Neuronal stem cell (in vitro differentiated cells): ENCODE measurements at regions not wholly inside any gene's neighbourhood (a gene's known extent, or its start where the extent isn't known, plus 50 kb on each side); places are given as distances from the start of the nearest gene placed in this dataset.

Experiments used
- DNase-seq: peaks from one replicate; pipeline ENCODE4 v3.0.0-alpha.2; 2013; ENCODE audit warnings: low spot score
- H2AFZ ChIP-seq: one replicate; pipeline ENCODE4 v1.6.1; 2013; ENCODE audit warnings: mild to moderate bottlenecking, low read length, inconsistent platforms
- H2AK5ac ChIP-seq: 2 replicates; pipeline ENCODE4 v1.6.1; 2013; ENCODE audit warnings: low read depth, mild to moderate bottlenecking, inconsistent platforms, low read length, moderate library complexity, mixed read lengths
- H2BK120ac ChIP-seq: 2 replicates; pipeline ENCODE4 v1.6.1; 2013; ENCODE audit warnings: low read depth, mild to moderate bottlenecking, inconsistent platforms, low read length, moderate library complexity, mixed read lengths
- H2BK12ac ChIP-seq: one replicate; pipeline ENCODE4 v1.6.1; 2013; ENCODE audit warnings: low read length, inconsistent platforms
- H2BK15ac ChIP-seq: 2 replicates; pipeline ENCODE4 v1.6.1; 2013; ENCODE audit warnings: mild to moderate bottlenecking, low read length, inconsistent platforms, mixed read lengths
- H2BK5ac ChIP-seq: one replicate; pipeline ENCODE4 v1.6.1; 2013; ENCODE audit warnings: inconsistent platforms, mild to moderate bottlenecking, low read length, moderate library complexity
- H3K14ac ChIP-seq: one replicate; pipeline ENCODE4 v1.6.1; 2013; ENCODE audit warnings: low read length, inconsistent platforms
- H3K18ac ChIP-seq: 2 replicates; pipeline ENCODE4 v1.6.1; 2013; ENCODE audit warnings: low read length, inconsistent platforms
- H3K23ac ChIP-seq: 2 replicates; pipeline ENCODE4 v1.6.1; 2013; ENCODE audit warnings: low read depth, mild to moderate bottlenecking, mixed read lengths, low read length, inconsistent platforms; ENCODE audit not compliant: poor library complexity
- H3K27ac ChIP-seq: replicated peaks from 3 replicates; pipeline ENCODE4 v1.5.1; 2013; ENCODE audit warnings: low read length, inconsistent platforms
- H3K27me3 ChIP-seq, 3 experiments: 2 replicates each; pipeline ENCODE4 v1.6.1; 2013; ENCODE audit warnings: low read length in 3 of 3, mild to moderate bottlenecking in 2 of 3, inconsistent platforms in 1 of 3, low read depth in 1 of 3, mixed read lengths in 1 of 3, moderate library complexity in 1 of 3; ENCODE audit not compliant: control insufficient read depth in 3 of 3, insufficient read depth in 3 of 3
- H3K36me3 ChIP-seq, 2 donors: replicated peaks in 1 of 2; 2 replicates each; pipeline ENCODE4 v1.6.1; 2013; ENCODE audit warnings: low read length in 2 of 2; ENCODE audit not compliant: control insufficient read depth in 2 of 2, insufficient read depth in 2 of 2
- H3K4ac ChIP-seq: 2 replicates; pipeline ENCODE4 v1.6.1; 2013; ENCODE audit warnings: inconsistent platforms, mild to moderate bottlenecking, low read length, moderate library complexity
- H3K4me1 ChIP-seq, 2 donors: 1 replicate in 1 of 2; 2 replicates in 1 of 2; pipeline ENCODE4 v1.6.1; 2013; ENCODE audit warnings: low read length in 2 of 2, low read depth in 1 of 2; ENCODE audit not compliant: control insufficient read depth in 2 of 2, insufficient read depth in 1 of 2
- H3K4me2 ChIP-seq: one replicate; pipeline ENCODE4 v1.6.1; 2013; ENCODE audit warnings: mild to moderate bottlenecking, low read length, inconsistent platforms; ENCODE audit not compliant: insufficient read depth, poor library complexity, severe bottlenecking
- H3K4me3 ChIP-seq, 2 donors: 2 replicates each; pipeline ENCODE4 v1.5.1; 2013; ENCODE audit warnings: low read length in 2 of 2, mild to moderate bottlenecking in 2 of 2, inconsistent platforms in 1 of 2, moderate library complexity in 1 of 2
- H3K79me1 ChIP-seq: one replicate; pipeline ENCODE4 v1.6.1; 2013; ENCODE audit warnings: low read depth, mild to moderate bottlenecking, inconsistent platforms, low read length, moderate library complexity
- H3K9ac ChIP-seq: one replicate; pipeline ENCODE4 v1.6.1; 2013; ENCODE audit warnings: mild to moderate bottlenecking, low read depth, low read length, inconsistent platforms; ENCODE audit not compliant: poor library complexity
- H3K9me3 ChIP-seq, 2 donors: replicated peaks in 1 of 2; 2 replicates each; pipeline versions ENCODE3 to v1.6.1; 2013; ENCODE audit warnings: low read length in 2 of 2, mild to moderate bottlenecking in 2 of 2, inconsistent platforms in 1 of 2, low read depth in 1 of 2, mixed read lengths in 1 of 2, moderate library complexity in 1 of 2; ENCODE audit not compliant: control insufficient read depth in 2 of 2, insufficient read depth in 1 of 2
- H4K8ac ChIP-seq: one replicate; pipeline ENCODE4 v1.6.1; 2013; ENCODE audit warnings: low read depth, mild to moderate bottlenecking, inconsistent platforms, low read length, moderate library complexity
- H4K91ac ChIP-seq: one replicate; pipeline ENCODE4 v1.6.1; 2013; ENCODE audit warnings: low read length, low read depth, mild to moderate bottlenecking, inconsistent platforms; ENCODE audit not compliant: poor library complexity
- WGBS, 2 donors: extraction: QIAGEN DNeasy Blood & Tissue Kit; methylation state at CpG; one replicate each; pipeline ENCODE4 v1.1.7; 2013; ENCODE audit warnings: missing lambda C conversion rate in 2 of 2, mixed read lengths in 1 of 2; ENCODE audit not compliant: insufficient read length in 2 of 2, insufficient replicate concordance in 1 of 2; ENCODE audit errors: extremely low coverage in 2 of 2; 5-methylcytosine and 5-hydroxymethylcytosine counted together

DNA sequence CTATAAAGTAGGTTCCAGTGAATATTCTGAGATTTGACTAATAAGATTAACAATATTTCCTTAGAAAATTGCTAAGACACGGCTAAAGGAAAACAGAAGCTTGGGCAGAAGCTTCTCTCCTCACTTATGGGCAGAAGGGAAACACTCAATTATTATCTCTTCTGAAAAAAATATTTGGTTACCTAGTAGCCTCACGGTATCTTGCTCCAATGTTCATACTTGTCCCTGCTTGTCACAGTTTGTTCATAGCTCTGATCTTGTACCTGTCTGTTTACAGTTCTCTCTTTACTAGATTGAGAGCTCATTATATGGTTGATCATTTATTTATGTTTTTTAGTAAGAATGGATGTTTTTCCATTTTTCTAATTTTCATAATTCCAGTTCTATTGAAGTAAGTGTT, 458.0 kb upstream of the ATP2B1 start:
- no peak overlapping the region for H3K14ac ChIP-seq
- no CpG with 5 or more reads among the region's 2 CpGs for WGBS, 2 donors

DNA sequence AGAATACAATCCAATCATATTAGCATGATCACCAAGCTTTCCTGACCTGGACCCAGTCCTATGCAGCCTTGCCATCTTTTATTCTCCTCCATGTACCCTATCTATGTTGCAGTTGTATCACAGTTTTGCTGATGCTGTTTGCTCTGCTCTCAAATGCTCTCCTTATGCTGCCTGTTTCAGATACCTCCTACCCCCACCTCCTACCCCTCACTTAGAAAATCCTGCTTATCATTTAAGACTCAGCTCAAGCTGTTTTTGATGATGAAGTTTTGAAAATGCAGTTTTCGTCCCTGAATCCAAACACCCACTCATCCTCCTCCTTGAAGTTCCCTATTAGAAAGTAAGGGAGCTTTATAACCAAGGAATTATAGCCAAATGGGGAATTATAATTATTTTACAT, 457.4 kb upstream of the ATP2B1 start:
- Histone ChIP-seq H4K8ac (no peak overlapping the region), H3K18ac (no peak overlapping the region), H3K4me1 (peaks cover 0 to 2% of the 10 kb centered on the region in 2 donors), H2AFZ (no peak overlapping the region), H3K4me2 (no peak overlapping the region), H3K36me3 (no peaks in the 10 kb centered on the region), H4K91ac (no peak overlapping the region), H3K14ac (no peak overlapping the region), H3K79me1 (no peaks in the 10 kb centered on the region), H3K27me3 (no peaks in the 10 kb centered on the region), H3K9ac (no peak overlapping the region), H2BK120ac (no peak overlapping the region), H2AK5ac (no peak overlapping the region), H2BK12ac (no peak overlapping the region), H3K4me3 (no peak overlapping the region), H3K9me3 (no peaks in the 10 kb centered on the region), H3K27ac (no peak overlapping the region), H2BK15ac (no peak overlapping the region), H3K23ac (no peak overlapping the region), H3K4ac (no peak overlapping the region), H2BK5ac (no peak overlapping the region)
- WGBS, 2 donors: no CpG with 5 or more reads among the region's 1 CpG
- no peak for DNase-seq

More for the DNA sequence above, 458.0 kb upstream of the ATP2B1 start:
- Histone ChIP-seq H3K36me3 (no peaks in the 10 kb centered on the region), H2BK12ac (no peak overlapping the region), H2BK15ac (no peak overlapping the region), H4K8ac (no peak overlapping the region), H3K4me1 (peaks cover 0 to 2% of the 10 kb centered on the region in 2 donors), H3K79me1 (no peaks in the 10 kb centered on the region), H3K18ac (no peak overlapping the region), H2BK120ac (no peak overlapping the region), H2AFZ (no peak overlapping the region), H2BK5ac (no peak overlapping the region), H4K91ac (no peak overlapping the region), H2AK5ac (no peak overlapping the region), H3K27ac (no peak overlapping the region), H3K27me3 (no peaks in the 10 kb centered on the region), H3K23ac (no peak overlapping the region), H3K9ac (no peak overlapping the region), H3K4me3 (no peak overlapping the region), H3K4me2 (no peak overlapping the region), H3K4ac (no peak overlapping the region), H3K9me3 (no peaks in the 10 kb centered on the region)
- no peak for DNase-seq

DNA sequence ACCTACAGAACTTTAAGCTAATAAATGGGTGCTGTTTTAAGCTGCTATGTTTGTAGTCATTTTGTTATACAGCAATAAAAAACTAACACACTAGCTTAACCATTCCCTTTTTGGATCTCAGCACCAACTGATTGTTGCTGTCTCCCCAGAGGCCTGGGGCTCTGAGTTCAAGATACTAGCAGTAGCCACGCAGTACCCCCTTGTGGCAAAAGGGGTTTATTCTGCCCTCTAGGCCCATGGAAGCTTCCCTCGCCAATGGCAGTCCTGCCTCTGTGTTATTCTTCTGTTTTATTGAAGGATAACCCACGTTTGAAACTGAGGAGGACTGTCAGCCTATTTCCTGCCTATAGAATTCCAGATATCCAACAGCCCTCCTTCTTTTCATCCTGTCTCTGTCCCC, 455.3 kb upstream of the ATP2B1 start:
- Histone ChIP-seq H3K14ac (no peak overlapping the region), H2AFZ (no peak overlapping the region), H3K36me3 (no peaks in the 10 kb centered on the region), H2BK5ac (no peak overlapping the region), H3K9ac (no peak overlapping the region), H3K27me3 (no peaks in the 10 kb centered on the region), H2BK120ac (no peak overlapping the region), H3K79me1 (no peaks in the 10 kb centered on the region), H3K27ac (no peak overlapping the region), H3K4me1 (peaks cover 0 to 2% of the 10 kb centered on the region in 2 donors), H3K4ac (no peak overlapping the region), H4K8ac (no peak overlapping the region), H3K18ac (no peak overlapping the region), H3K9me3 (no peaks in the 10 kb centered on the region), H3K23ac (no peak overlapping the region), H2BK15ac (no peak overlapping the region), H3K4me2 (no peak overlapping the region), H3K4me3 (no peak overlapping the region), H2AK5ac (no peak overlapping the region), H2BK12ac (no peak overlapping the region), H4K91ac (no peak overlapping the region)
- no peak for DNase-seq
- no CpG with 5 or more reads among the region's 3 CpGs for WGBS, 2 donors

DNA sequence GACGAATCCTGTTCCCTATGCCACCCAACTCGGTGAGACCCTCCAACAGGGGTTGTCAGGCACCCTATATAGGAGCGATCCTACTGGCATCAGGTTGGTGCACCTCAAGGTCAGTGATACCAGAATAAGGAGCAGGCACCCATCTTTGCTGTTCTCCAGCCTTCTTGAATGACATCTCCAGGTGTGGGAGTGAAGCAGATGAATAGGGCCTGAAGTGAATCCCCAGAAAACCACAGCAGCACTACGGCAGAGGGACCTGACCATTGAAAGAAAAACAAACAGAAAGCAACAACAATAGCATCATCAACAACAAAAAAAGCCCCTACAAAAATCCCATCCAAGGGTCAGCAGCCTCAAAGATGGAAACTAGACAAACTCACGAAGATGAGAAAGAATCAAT, 445.2 kb upstream of the ATP2B1 start:
- Histone ChIP-seq H3K18ac (no peak overlapping the region), H3K4me1 (peaks cover 5 to 6% of the 10 kb centered on the region in 2 donors), H3K9me3 (peaks cover 0 to 1% of the 10 kb centered on the region in 2 donors), H3K9ac (no peak overlapping the region), H3K27ac (no peak overlapping the region), H2BK15ac (no peak overlapping the region), H3K14ac (no peak overlapping the region), H3K79me1 (no peaks in the 10 kb centered on the region), H2AK5ac (no peak overlapping the region), H2BK5ac (no peak overlapping the region), H3K4ac (no peak overlapping the region), H3K4me3 (no peak overlapping the region), H4K91ac (no peak overlapping the region), H2BK12ac (no peak overlapping the region), H2AFZ (no peak overlapping the region), H3K36me3 (no peaks in the 10 kb centered on the region), H2BK120ac (no peak overlapping the region), H3K4me2 (no peak overlapping the region), H4K8ac (no peak overlapping the region), H3K23ac (no peak overlapping the region), H3K27me3 (no peaks in the 10 kb centered on the region)
- no peak for DNase-seq
- WGBS, 2 donors: no CpG with 5 or more reads among the region's 5 CpGs
